ENCODE measurements at regions not wholly inside any gene's neighbourhood (a gene's known extent, or its start where the extent isn't known, plus 50 kb on each side); places are given as distances from the start of the nearest gene placed in this dataset.

DNA sequence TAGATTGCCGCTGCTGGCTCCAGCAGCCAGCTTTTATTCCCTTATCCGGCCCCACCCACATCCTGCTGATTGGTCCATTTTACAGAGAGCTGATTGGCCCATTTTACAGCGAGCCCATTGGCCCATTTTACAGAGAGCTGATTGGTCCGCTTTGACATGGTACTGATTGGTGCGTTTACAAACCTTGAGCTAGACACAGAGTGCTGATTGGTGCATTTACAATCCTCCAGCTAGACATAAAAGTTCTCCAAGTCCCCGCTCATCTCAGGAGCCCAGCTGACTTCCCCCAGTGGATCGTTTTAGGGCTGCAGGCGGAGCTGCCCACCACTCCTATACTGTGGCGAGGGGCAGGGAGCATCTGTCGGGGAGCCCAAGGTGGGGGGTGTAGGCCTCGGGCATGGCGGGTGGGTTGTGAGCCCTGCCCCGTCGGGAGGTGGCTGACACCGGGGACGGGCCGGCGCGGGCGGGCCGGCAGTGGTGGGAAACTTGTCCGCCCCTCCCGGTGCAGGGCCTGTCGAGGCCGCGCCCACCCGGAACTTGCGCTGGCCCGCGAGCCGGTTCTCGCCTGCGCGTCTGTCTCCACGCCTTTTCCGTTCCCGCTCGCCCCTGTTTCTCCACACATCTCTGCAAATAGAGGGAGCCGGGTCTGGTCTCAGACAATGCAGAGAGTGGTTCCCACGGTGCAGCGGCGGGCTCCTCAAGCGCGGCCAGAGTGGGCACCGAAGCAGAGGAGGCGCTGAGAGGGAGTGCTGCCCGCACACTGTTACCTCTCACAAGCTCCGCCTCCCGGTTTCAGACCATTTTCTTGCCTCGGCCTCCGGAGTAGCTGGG, 86.1 kb upstream of the STMND1 start:
- Histone ChIP-seq H3K4me3 (ENCODE audit: low read depth, low read length) (peak overlapping the region; percentile 31), H3K36me3 (ENCODE audit: control insufficient read depth, insufficient read depth, low read length) (no peaks in the 10 kb centered on the region), H3K27ac (ENCODE audit: low read depth, low read length) (peak overlapping the region; percentile 40), H3K4me1 (ENCODE audit: control insufficient read depth, insufficient read depth, low read length) (peaks cover 5% of the 10 kb centered on the region), H3K27me3 (ENCODE audit: control insufficient read depth, insufficient read depth, low read length) (peaks cover 3% of the 10 kb centered on the region), H3K9me3 (ENCODE audit: control insufficient read depth, insufficient read depth, low read length) (no peaks in the 10 kb centered on the region)
- WGBS (ENCODE audit: insufficient coverage), result 26% methylated on average over 48 of the region's 51 CpGs
- peak in 2 of 6 donors; percentile 35 to 63 for DNase-seq (ENCODE audit: low read depth in 4 of 6, low spot score in 6 of 6)

GRCh38 chr6:17015144-17015543, 86.7 kb upstream of the STMND1 start:
- H3K9me3 ChIP-seq (ENCODE audit: control insufficient read depth, insufficient read depth, low read length), result no peaks in the 10 kb centered on the region
- no peak overlapping the region for H3K4me3 ChIP-seq (ENCODE audit: low read depth, low read length)
- no peak overlapping the region for H3K27ac ChIP-seq (ENCODE audit: low read depth, low read length)
- 100% methylated on average over 2 of the region's 4 CpGs for WGBS (ENCODE audit: insufficient coverage)
- H3K36me3 ChIP-seq (ENCODE audit: control insufficient read depth, insufficient read depth, low read length), result no peaks in the 10 kb centered on the region
- peaks cover 3% of the 10 kb centered on the region for H3K27me3 ChIP-seq (ENCODE audit: control insufficient read depth, insufficient read depth, low read length)
- no peak for DNase-seq (ENCODE audit: low read depth in 4 of 6, low spot score in 6 of 6)
- peaks cover 5% of the 10 kb centered on the region for H3K4me1 ChIP-seq (ENCODE audit: control insufficient read depth, insufficient read depth, low read length)

- WGBS (ENCODE audit: insufficient coverage), result no CpG with 5 or more reads among the region's 4 CpGs
- Histone ChIP-seq H3K4me1 (ENCODE audit: control insufficient read depth, insufficient read depth, low read length) (peaks cover 5% of the 10 kb centered on the region), H3K27me3 (ENCODE audit: control insufficient read depth, insufficient read depth, low read length) (peaks cover 3% of the 10 kb centered on the region), H3K4me3 (ENCODE audit: low read depth, low read length) (no peak overlapping the region), H3K36me3 (ENCODE audit: control insufficient read depth, insufficient read depth, low read length) (no peaks in the 10 kb centered on the region), H3K27ac (ENCODE audit: low read depth, low read length) (no peak overlapping the region), H3K9me3 (ENCODE audit: control insufficient read depth, insufficient read depth, low read length) (no peaks in the 10 kb centered on the region)
- no peak for DNase-seq (ENCODE audit: low read depth in 4 of 6, low spot score in 6 of 6)
Observed at GRCh38 chr6:17013701-17014100, 88.1 kb upstream of the STMND1 start.

DNA sequence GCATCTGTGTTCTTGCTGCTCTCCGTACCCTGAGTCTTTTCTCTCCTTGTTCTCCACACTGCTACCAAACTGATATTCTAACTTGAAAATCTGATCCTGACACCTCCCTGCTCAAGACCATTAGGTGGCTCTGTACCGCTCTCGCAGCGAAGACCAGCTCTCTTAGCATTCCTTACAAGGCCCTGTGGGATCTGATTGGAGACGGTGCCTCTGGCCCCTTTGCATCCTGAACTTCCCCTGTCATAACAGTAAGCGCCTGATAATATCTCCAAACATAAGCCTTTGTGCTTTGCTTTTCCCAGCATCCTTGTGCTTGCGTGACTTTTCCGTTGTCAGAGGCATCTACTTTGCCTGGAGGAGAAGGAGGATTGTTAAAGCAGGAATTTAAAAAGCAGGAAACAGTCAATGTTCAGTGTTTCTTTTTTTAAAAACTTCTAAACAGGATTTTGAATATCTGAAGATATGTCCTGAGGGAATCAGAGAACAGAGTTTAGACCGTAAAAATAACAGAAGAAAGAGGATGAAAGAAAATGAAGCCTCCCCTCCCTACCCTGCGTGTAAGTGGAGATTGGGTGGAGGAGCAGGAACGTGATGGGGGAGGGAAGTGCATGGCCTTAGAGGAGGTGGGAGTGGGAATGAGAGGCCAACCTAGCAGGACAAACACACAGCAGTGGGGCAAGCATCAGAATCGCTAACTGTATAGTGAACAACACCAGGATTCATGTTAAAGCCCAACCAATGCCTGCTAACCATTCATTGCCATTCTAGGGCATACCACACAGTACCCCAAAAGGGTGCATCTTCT, 89.2 kb upstream of the STMND1 start:
- peaks cover 5% of the 10 kb centered on the region for H3K4me1 ChIP-seq (ENCODE audit: control insufficient read depth, insufficient read depth, low read length)
- no peaks in the 10 kb centered on the region for H3K36me3 ChIP-seq (ENCODE audit: control insufficient read depth, insufficient read depth, low read length)
- no peak overlapping the region for H3K4me3 ChIP-seq (ENCODE audit: low read depth, low read length)
- no peak overlapping the region for H3K27ac ChIP-seq (ENCODE audit: low read depth, low read length)
- 36% methylated on average over 6 of the region's 12 CpGs for WGBS (ENCODE audit: insufficient coverage)
- no peaks in the 10 kb centered on the region for H3K9me3 ChIP-seq (ENCODE audit: control insufficient read depth, insufficient read depth, low read length)
- DNase-seq (ENCODE audit: low read depth in 4 of 6, low spot score in 6 of 6), result peak in 2 of 6 donors; percentile 43 to 53
- peaks cover 3% of the 10 kb centered on the region for H3K27me3 ChIP-seq (ENCODE audit: control insufficient read depth, insufficient read depth, low read length)

DNA sequence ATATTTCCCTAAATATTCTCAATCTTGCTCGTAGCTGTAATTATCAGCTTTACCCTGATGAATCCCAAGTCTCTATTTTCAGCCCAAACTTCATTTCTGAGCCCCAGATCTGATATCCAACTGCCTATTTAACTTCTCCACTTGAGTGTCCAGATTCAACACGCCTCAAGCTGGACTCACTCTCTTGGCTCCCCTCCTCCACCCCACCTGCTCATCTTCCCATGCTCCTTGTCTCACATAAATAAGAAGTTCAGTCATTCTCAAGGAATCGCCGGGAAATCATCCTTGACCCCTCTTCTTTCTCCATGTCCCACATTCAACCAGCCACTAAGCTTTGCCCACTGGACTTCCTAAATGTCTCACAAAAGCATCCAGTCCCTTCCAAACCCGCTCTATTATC, 89.9 kb upstream of the STMND1 start:
- 79% methylated on average over 5 of the region's 5 CpGs for WGBS (ENCODE audit: insufficient coverage)
- H3K27ac ChIP-seq (ENCODE audit: low read depth, low read length), result no peak overlapping the region
- H3K36me3 ChIP-seq (ENCODE audit: control insufficient read depth, insufficient read depth, low read length), result no peaks in the 10 kb centered on the region
- no peak for DNase-seq (ENCODE audit: low read depth in 4 of 6, low spot score in 6 of 6)
- peaks cover 5% of the 10 kb centered on the region for H3K4me1 ChIP-seq (ENCODE audit: control insufficient read depth, insufficient read depth, low read length)
- no peak overlapping the region for H3K4me3 ChIP-seq (ENCODE audit: low read depth, low read length)
- no peaks in the 10 kb centered on the region for H3K9me3 ChIP-seq (ENCODE audit: control insufficient read depth, insufficient read depth, low read length)
- H3K27me3 ChIP-seq (ENCODE audit: control insufficient read depth, insufficient read depth, low read length), result peaks cover 3% of the 10 kb centered on the region

- no peak for DNase-seq (ENCODE audit: low read depth in 4 of 6, low spot score in 6 of 6)
- H3K27me3 ChIP-seq (ENCODE audit: control insufficient read depth, insufficient read depth, low read length), result no peaks in the 10 kb centered on the region
- no peaks in the 10 kb centered on the region for H3K36me3 ChIP-seq (ENCODE audit: control insufficient read depth, insufficient read depth, low read length)
- no peaks in the 10 kb centered on the region for H3K9me3 ChIP-seq (ENCODE audit: control insufficient read depth, insufficient read depth, low read length)
- no peaks in the 10 kb centered on the region for H3K4me1 ChIP-seq (ENCODE audit: control insufficient read depth, insufficient read depth, low read length)
- WGBS (ENCODE audit: insufficient coverage), result 100% methylated on average over 1 of the region's 4 CpGs
- no peak overlapping the region for H3K4me3 ChIP-seq (ENCODE audit: low read depth, low read length)
- no peak overlapping the region for H3K27ac ChIP-seq (ENCODE audit: low read depth, low read length)
Observed at GRCh38 chr6:17007749-17008148, 94.1 kb upstream of the STMND1 start.

- Histone ChIP-seq H3K36me3 (ENCODE audit: control insufficient read depth, insufficient read depth, low read length) (no peaks in the 10 kb centered on the region), H3K4me1 (ENCODE audit: control insufficient read depth, insufficient read depth, low read length) (no peaks in the 10 kb centered on the region), H3K27ac (ENCODE audit: low read depth, low read length) (no peak overlapping the region), H3K9me3 (ENCODE audit: control insufficient read depth, insufficient read depth, low read length) (no peaks in the 10 kb centered on the region), H3K4me3 (ENCODE audit: low read depth, low read length) (no peak overlapping the region), H3K27me3 (ENCODE audit: control insufficient read depth, insufficient read depth, low read length) (no peaks in the 10 kb centered on the region)
- no peak for DNase-seq (ENCODE audit: low read depth in 4 of 6, low spot score in 6 of 6)
- 83% methylated on average over 2 of the region's 4 CpGs for WGBS (ENCODE audit: insufficient coverage)
Observed at GRCh38 chr6:17006543-17006942, 95.3 kb upstream of the STMND1 start.

DNA sequence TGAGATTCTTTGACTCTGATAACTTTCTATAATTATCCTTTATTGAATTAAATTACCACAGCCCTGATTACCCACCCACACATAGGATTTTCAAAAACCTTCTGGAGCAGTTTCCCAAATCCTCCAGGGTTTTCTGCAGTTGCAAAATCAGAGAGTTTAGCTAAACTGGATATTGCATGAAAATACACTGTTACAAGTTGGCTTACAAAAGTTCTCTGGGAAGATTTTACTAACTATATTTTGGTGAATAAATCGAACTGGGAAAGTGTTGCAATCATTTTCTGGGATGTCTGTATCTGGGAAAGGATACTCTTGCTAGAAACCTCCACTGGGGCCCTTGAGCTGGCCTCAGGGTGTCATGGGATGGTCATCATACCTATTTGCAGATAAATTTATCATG, 97.6 kb upstream of the STMND1 start:
- WGBS (ENCODE audit: insufficient coverage), result no CpG with 5 or more reads among the region's 1 CpG
- no peak overlapping the region for H3K4me3 ChIP-seq (ENCODE audit: low read depth, low read length)

DNA sequence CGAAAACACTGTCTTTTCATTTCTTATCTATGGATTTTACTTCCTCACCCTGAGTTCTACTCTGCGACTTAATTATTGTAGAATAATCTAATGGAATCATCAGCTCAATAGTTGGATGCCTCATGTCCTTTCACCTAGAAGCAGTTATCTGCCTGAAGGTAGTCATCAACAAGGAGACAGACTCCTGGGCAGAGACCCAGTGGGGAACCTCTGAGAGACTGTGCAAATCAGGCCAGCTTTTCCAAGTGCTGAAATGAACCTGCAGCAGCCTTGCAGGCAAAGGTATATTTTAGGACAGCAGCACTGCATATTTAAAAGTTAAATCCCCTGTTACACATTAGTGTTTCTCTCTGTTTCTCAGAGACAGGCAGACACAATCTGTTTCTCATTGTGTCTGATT, 99.7 kb upstream of the STMND1 start:
- Histone ChIP-seq H3K27me3 (ENCODE audit: control insufficient read depth, insufficient read depth, low read length) (no peaks in the 10 kb centered on the region), H3K36me3 (ENCODE audit: control insufficient read depth, insufficient read depth, low read length) (no peaks in the 10 kb centered on the region), H3K4me1 (ENCODE audit: control insufficient read depth, insufficient read depth, low read length) (no peaks in the 10 kb centered on the region), H3K9me3 (ENCODE audit: control insufficient read depth, insufficient read depth, low read length) (no peaks in the 10 kb centered on the region), H3K27ac (ENCODE audit: low read depth, low read length) (no peak overlapping the region), H3K4me3 (ENCODE audit: low read depth, low read length) (no peak overlapping the region)
- no peak for DNase-seq (ENCODE audit: low read depth in 4 of 6, low spot score in 6 of 6)
- no CpG with 5 or more reads among the region's 2 CpGs for WGBS (ENCODE audit: insufficient coverage)

More for the DNA sequence above, 97.6 kb upstream of the STMND1 start:
- no peaks in the 10 kb centered on the region for H3K27me3 ChIP-seq (ENCODE audit: control insufficient read depth, insufficient read depth, low read length)
- H3K36me3 ChIP-seq (ENCODE audit: control insufficient read depth, insufficient read depth, low read length), result no peaks in the 10 kb centered on the region
- H3K4me1 ChIP-seq (ENCODE audit: control insufficient read depth, insufficient read depth, low read length), result no peaks in the 10 kb centered on the region
- no peak overlapping the region for H3K27ac ChIP-seq (ENCODE audit: low read depth, low read length)
- DNase-seq (ENCODE audit: low read depth in 4 of 6, low spot score in 6 of 6), result no peak
- no peaks in the 10 kb centered on the region for H3K9me3 ChIP-seq (ENCODE audit: control insufficient read depth, insufficient read depth, low read length)
